ENCODE measurements at regions not wholly inside any gene's neighbourhood (a gene's known extent, or its start where the extent isn't known, plus 50 kb on each side); places are given as distances from the start of the nearest gene placed in this dataset.

DNA sequence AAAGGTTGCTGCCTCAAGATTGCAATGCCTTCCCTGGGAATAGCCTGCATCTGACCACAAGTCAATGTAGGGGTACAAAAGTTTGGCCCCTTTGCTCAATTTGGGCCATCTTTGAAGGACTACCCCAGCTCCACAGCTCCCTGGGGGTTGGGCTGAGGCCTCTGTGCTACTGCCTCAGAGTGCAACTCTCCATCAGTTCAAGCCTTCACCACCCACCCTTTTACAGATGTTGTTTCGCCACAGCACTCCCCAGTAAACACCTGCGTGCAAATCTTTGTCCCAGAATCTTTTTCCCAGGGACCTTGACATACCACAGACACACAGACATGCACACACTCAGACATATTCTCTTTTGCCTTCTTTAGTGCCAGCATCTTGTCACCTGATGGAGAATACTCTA, 66.0 kb upstream of the ANKRD1 start:
- TF ChIP-seq CTCF (IDR thresholded peaks at IDR 0.05; ENCODE audit: unreplicated experiment), result no peak
- Mint-ChIP-seq H3K4me1 (ENCODE audit: insufficient read depth, unreplicated experiment) (no peaks in the 10 kb centered on the region), H3K4me3 (ENCODE audit: unreplicated experiment) (no peak overlapping the region), H3K27me3 (ENCODE audit: insufficient read depth, unreplicated experiment) (no peaks in the 10 kb centered on the region), H3K36me3 (ENCODE audit: insufficient read depth, unreplicated experiment) (no peaks in the 10 kb centered on the region), H3K9me3 (ENCODE audit: unreplicated experiment) (no peaks in the 10 kb centered on the region), H3K27ac (ENCODE audit: low read depth, unreplicated experiment) (no peak overlapping the region)
- no peak for DNase-seq (ENCODE audit: unreplicated experiment)
- intact Hi-C loops (cut with micrococcal nuclease), result no loop called here
- no TSS peak for BruUV-seq (replicated peaks)
- CTCF ChIA-PET, result interaction anchor here (1.8 kb wide), 1 partner anchor 19 kb away, joined by 7 read pairs; no protein-coding TSS in a partner anchor
- POLR2A ChIA-PET, result interaction anchor here (0.6 kb wide), 1 partner anchor 263 kb away, joined by 3 read pairs; no protein-coding TSS in a partner anchor

DNA sequence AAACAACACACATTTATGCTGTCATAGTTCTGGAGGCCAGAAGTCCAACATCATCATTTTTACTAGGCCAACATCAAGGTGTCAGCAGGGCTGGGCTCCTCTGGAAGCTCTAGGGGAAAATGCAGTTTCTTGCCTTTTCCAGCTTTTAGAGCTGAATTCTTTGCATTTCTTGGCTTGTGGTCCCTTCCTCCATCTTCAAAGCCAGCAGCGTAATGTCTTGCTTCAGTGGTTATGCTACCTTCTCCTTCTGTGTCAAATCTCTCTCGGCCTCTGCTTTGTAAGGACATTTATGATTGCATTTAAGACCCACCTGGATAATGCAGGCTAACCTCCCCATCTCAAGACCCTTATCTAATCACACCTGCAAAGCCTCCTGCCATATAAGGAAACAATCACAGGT, 66.5 kb upstream of the ANKRD1 start:
- CTCF ChIA-PET, result interaction anchor here (1.8 kb wide), 1 partner anchor 19 kb away, joined by 7 read pairs; no protein-coding TSS in a partner anchor
- no peak overlapping the region for H3K27ac Mint-ChIP-seq (ENCODE audit: low read depth, unreplicated experiment)
- H3K27me3 Mint-ChIP-seq (ENCODE audit: insufficient read depth, unreplicated experiment), result no peaks in the 10 kb centered on the region

DNA sequence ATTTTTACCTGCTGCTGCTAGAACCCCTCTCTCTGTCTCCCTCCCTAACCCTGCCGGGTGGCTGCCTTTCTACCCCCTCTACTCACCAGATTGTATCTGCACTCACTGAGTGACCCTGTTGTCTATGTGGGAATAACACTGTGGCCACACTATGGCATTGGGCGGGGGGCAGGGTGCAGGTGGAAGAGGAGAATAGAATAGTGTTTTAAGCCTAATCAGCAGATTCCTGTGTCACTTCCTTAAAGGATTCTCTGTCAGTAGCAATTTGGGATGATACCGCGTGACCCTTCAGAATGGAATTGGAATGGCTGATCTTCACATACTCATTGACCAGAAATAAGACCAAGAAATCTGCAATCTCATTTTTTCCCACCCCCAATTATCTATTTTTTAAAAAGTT, 67.1 kb upstream of the ANKRD1 start:
- Mint-ChIP-seq H3K4me1 (ENCODE audit: insufficient read depth, unreplicated experiment) (no peaks in the 10 kb centered on the region), H3K36me3 (ENCODE audit: insufficient read depth, unreplicated experiment) (no peaks in the 10 kb centered on the region), H3K9me3 (ENCODE audit: unreplicated experiment) (no peaks in the 10 kb centered on the region), H3K4me3 (ENCODE audit: unreplicated experiment) (no peak overlapping the region), H3K27ac (ENCODE audit: low read depth, unreplicated experiment) (no peak overlapping the region), H3K27me3 (ENCODE audit: insufficient read depth, unreplicated experiment) (no peaks in the 10 kb centered on the region)
- no TSS peak for BruUV-seq (replicated peaks)
- intact Hi-C loops (cut with micrococcal nuclease), result no loop called here
- TF ChIP-seq CTCF (IDR thresholded peaks at IDR 0.05; ENCODE audit: unreplicated experiment), result no peak
- no peak for DNase-seq (ENCODE audit: unreplicated experiment)
- ChIA-PET POLR2A (no interaction called here), CTCF (interaction anchor here (0.7 to 1.1 kb wide), 2 partner anchors 25 to 76 kb away, joined by 3 to 4 read pairs; no protein-coding TSS in a partner anchor)

More for the DNA sequence above, 66.5 kb upstream of the ANKRD1 start:
- BruUV-seq (replicated peaks), result no TSS peak
- no peaks in the 10 kb centered on the region for H3K9me3 Mint-ChIP-seq (ENCODE audit: unreplicated experiment)
- H3K4me1 Mint-ChIP-seq (ENCODE audit: insufficient read depth, unreplicated experiment), result no peaks in the 10 kb centered on the region
- H3K4me3 Mint-ChIP-seq (ENCODE audit: unreplicated experiment), result no peak overlapping the region
- POLR2A ChIA-PET, result interaction anchor here (0.6 kb wide), 1 partner anchor 262 kb away, joined by 3 read pairs; no protein-coding TSS in a partner anchor
- intact Hi-C loops (cut with micrococcal nuclease), result no loop called here
- no peaks in the 10 kb centered on the region for H3K36me3 Mint-ChIP-seq (ENCODE audit: insufficient read depth, unreplicated experiment)
- no peak for DNase-seq (ENCODE audit: unreplicated experiment)
- no peak for TF ChIP-seq CTCF (IDR thresholded peaks at IDR 0.05; ENCODE audit: unreplicated experiment)

DNA sequence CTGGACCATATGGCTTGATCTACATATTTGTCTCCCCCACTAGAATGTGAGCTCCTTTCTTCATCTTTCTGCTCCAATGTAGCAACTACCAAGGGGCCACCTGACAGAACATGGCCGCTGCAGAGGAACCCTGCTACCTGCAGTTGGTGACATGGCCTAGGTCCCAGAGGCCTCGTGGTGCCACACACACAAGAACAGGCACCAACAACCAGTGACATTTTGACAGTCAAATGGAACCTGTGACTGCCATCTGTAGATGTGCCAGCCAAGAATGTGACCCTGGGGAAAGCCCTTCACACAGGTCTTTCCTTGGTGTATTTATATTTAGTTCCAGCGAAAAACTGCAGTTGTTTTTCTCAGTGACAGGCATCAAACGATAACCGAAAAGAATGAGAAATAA, 67.9 kb upstream of the ANKRD1 start:
- intact Hi-C loops (cut with micrococcal nuclease), result no loop called here
- no peak for DNase-seq (ENCODE audit: unreplicated experiment)
- no peak overlapping the region for H3K4me3 Mint-ChIP-seq (ENCODE audit: unreplicated experiment)

More for the DNA sequence above, 67.9 kb upstream of the ANKRD1 start:
- BruUV-seq (replicated peaks), result no TSS peak
- ChIA-PET CTCF (interaction anchor here (0.7 to 1.1 kb wide), 3 partner anchors 24 to 310 kb away, joined by 3 to 4 read pairs (median 4); no protein-coding TSS in a partner anchor), POLR2A (interaction anchor here (1.7 kb wide), 1 partner anchor 263 kb away, joined by 4 read pairs; no protein-coding TSS in a partner anchor)
- Mint-ChIP-seq H3K4me1 (ENCODE audit: insufficient read depth, unreplicated experiment) (no peaks in the 10 kb centered on the region), H3K27ac (ENCODE audit: low read depth, unreplicated experiment) (no peak overlapping the region), H3K36me3 (ENCODE audit: insufficient read depth, unreplicated experiment) (no peaks in the 10 kb centered on the region), H3K9me3 (ENCODE audit: unreplicated experiment) (no peaks in the 10 kb centered on the region), H3K27me3 (ENCODE audit: insufficient read depth, unreplicated experiment) (no peaks in the 10 kb centered on the region)
- no peak for TF ChIP-seq CTCF (IDR thresholded peaks at IDR 0.05; ENCODE audit: unreplicated experiment)

Measured in MCF 10A (cell line).